Ishikawa (cell line): ENCODE measurements at regions not wholly inside any gene's neighbourhood (a gene's known extent, or its start where the extent isn't known, plus 50 kb on each side); places are given as distances from the start of the nearest gene placed in this dataset.

Experiments used
- CEBPB ChIP-seq: IDR thresholded peaks from 2 replicates; pipeline ENCODE4 v1.6.1; 2012
- CREB1 ChIP-seq: IDR thresholded peaks from 2 replicates; pipeline ENCODE4 v1.6.1; 2012; ENCODE audit warnings: low read depth
- EGR1 ChIP-seq: IDR thresholded peaks from 2 replicates; pipeline ENCODE4 v1.6.1; 2012
- EP300 ChIP-seq: IDR thresholded peaks from 2 replicates; pipeline ENCODE4 v1.6.1; 2012; ENCODE audit warnings: borderline replicate concordance
- FOXM1 ChIP-seq: IDR thresholded peaks from 2 replicates; pipeline ENCODE4 v1.6.1; 2012; ENCODE audit warnings: low read depth, borderline replicate concordance
- MAX ChIP-seq: IDR thresholded peaks from 2 replicates; pipeline ENCODE4 v1.6.1; 2012
- NFIC ChIP-seq: IDR thresholded peaks from 2 replicates; pipeline ENCODE4 v1.6.1; 2012
- RAD21 ChIP-seq: IDR thresholded peaks from 2 replicates; pipeline ENCODE4 v1.6.1; 2012; ENCODE audit warnings: low read depth
- REST ChIP-seq: IDR thresholded peaks from 2 replicates; pipeline ENCODE4 v1.6.1; 2012; ENCODE audit warnings: low read depth, mild to moderate bottlenecking
- TAF1 ChIP-seq: IDR thresholded peaks from 2 replicates; pipeline ENCODE4 v1.6.1; 2012; ENCODE audit warnings: low read depth, mild to moderate bottlenecking
- TCF12 ChIP-seq: IDR thresholded peaks from 2 replicates; pipeline ENCODE4 v1.6.1; 2012; ENCODE audit warnings: low read depth
- TEAD4 ChIP-seq: IDR thresholded peaks from 2 replicates; pipeline ENCODE4 v1.6.1; 2012
- USF1 ChIP-seq: IDR thresholded peaks from 2 replicates; pipeline ENCODE4 v1.6.1; 2012
- YY1 ChIP-seq: IDR thresholded peaks from 2 replicates; pipeline ENCODE4 v1.6.1; 2012; ENCODE audit warnings: low read depth
- ZBTB7A ChIP-seq: IDR thresholded peaks from 2 replicates; pipeline ENCODE4 v1.6.1; 2012; ENCODE audit warnings: low read depth

GRCh38 chr14:87432698-87433097 is 560.3 kb downstream of the GALC start:
- no peak for TF ChIP-seq CREB1
- TF ChIP-seq MAX, result no peak
- TF ChIP-seq ZBTB7A, result no peak
- no peak for TF ChIP-seq YY1
- TF ChIP-seq EGR1, result no peak
- no peak for TF ChIP-seq CEBPB

GRCh38 chr14:87430810-87431209 is 562.2 kb downstream of the GALC start:
- TF ChIP-seq NFIC, result no peak
- no peak for TF ChIP-seq CEBPB
- no peak for TF ChIP-seq YY1
- TF ChIP-seq USF1, result no peak
- TF ChIP-seq TEAD4, result no peak
- TF ChIP-seq TAF1, result no peak
- TF ChIP-seq RAD21, result no peak
- TF ChIP-seq EP300, result no peak
- no peak for TF ChIP-seq ZBTB7A
- no peak for TF ChIP-seq TCF12
- TF ChIP-seq REST, result no peak
- no peak for TF ChIP-seq EGR1
- TF ChIP-seq MAX, result no peak

- no peak for TF ChIP-seq YY1
- TF ChIP-seq TAF1, result no peak
- TF ChIP-seq ZBTB7A, result no peak
- TF ChIP-seq CEBPB, result no peak
- TF ChIP-seq CREB1, result no peak
- TF ChIP-seq NFIC, result no peak
- TF ChIP-seq RAD21, result no peak
- no peak for TF ChIP-seq FOXM1
- no peak for TF ChIP-seq REST
Observed at GRCh38 chr14:87430214-87430613, 562.8 kb downstream of the GALC start.

- TF ChIP-seq MAX (no peak), EGR1 (no peak), NFIC (no peak), RAD21 (no peak), ZBTB7A (no peak), TCF12 (no peak), TAF1 (no peak), FOXM1 (no peak), EP300 (no peak), USF1 (no peak), TEAD4 (no peak), YY1 (no peak), REST (no peak), CEBPB (no peak), CREB1 (no peak)
Observed at GRCh38 chr14:87419925-87420324, 573.1 kb downstream of the GALC start.

- TF ChIP-seq REST (no peak), TCF12 (no peak), CEBPB (no peak), TAF1 (no peak), RAD21 (no peak)
Observed at GRCh38 chr14:87411370-87411769, 581.6 kb downstream of the GALC start.
